ENCODE measurements at regions not wholly inside any gene's neighbourhood (a gene's known extent, or its start where the extent isn't known, plus 50 kb on each side); places are given as distances from the start of the nearest gene placed in this dataset.

- no peak for TF ChIP-seq CTCF (IDR thresholded peaks at IDR 0.05; ENCODE audit: insufficient read depth, low read depth, low read length)
- no peak for TF ChIP-seq EZH2 (IDR thresholded peaks at IDR 0.05; ENCODE audit: insufficient read depth, low read length)
These were observed 284.9 kb upstream of the TBC1D5 start for GRCh38 chr3:18027161-18027939.

All from astrocyte (in vitro differentiated cells and primary cell).